Erythroblast (primary cell): ENCODE measurements at regions not wholly inside any gene's neighbourhood (a gene's known extent, or its start where the extent isn't known, plus 50 kb on each side); places are given as distances from the start of the nearest gene placed in this dataset.
A peak's percentile ranks its signal among the peaks of the same experiment; 100 is the strongest.
"Not testable (repeated sequence)": the region's sequence is repeated elsewhere in the genome, so short reads cannot be mapped to it uniquely, and the experiment has no call there.

Experiments used
- DNase-seq, 2 experiments: peaks; one replicate each; lab custom pipeline; 2025; lab: John Stamatoyannopoulos, UW

DNA sequence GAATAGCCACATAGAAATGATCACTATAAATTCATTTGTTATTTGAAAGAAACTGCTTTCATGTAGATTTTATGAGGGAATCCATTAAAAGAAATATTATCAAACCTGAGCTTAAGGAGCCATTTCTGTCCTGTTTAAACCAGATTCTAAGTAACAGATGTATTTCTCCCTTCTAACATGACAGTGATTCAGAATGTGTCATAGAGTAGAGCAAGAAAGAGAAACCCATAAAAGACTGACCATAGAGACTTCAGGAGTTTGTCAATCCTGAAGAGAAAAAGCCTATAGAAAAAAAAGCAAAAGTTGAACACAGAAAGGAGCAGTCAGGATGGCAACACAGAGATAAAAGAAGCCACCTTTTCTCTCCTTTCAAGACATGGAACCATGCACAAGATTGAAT lies 390.6 kb downstream of the PRIM2 start:
- not testable (repeated sequence) for DNase-seq

DNA sequence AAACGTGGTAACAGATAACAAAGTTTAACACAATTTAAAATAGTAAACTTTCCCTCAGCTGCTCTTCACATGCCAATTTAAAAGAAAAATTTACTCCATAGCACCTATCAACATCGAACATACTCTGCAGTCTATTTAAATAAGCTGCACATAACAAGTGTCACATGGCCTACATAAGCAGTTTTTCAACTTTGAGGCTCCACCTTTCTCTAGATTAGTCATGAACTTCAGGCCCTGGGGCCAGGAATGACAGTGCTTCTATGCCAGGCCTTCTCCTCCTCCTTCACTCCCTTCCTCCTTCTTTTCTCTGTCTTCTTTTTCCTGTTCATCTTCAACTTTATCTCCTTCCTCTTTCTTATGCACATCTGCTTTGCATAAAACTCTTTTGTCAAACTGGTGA lies 405.1 kb downstream of the PRIM2 start:
- DNase-seq, result not testable (repeated sequence)

DNA sequence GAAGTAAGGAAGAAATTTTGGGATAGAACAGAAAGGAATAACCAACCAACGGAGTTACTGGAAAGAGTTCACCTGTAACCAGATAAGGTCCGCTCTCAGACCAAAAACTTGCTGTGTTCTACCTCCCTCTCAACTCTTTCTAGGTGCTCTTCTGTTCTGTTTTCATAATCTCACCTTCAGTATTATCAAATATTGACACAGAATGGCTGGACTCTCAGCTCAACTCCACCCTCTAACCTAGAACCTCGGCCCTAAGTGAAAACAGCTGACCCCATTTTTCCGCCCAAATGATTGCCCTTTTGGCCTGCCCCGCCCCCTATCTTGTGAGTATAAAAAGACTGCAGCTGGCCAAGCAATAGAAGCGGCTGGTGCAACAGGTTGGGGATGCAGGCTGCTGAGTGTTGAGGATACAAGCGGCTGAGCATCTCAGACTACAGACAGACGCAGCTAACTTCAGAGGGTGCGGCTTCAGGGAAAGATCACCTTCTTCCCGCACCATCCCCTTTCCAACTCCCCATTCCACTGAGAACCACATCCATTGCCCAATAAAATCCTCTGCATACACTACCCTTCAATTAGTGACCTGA lies 406.5 kb downstream of the PRIM2 start:
- not testable (repeated sequence) for DNase-seq

- DNase-seq, result not testable (repeated sequence)
Measured at GRCh38 chr6:57729407-57729806, 412.0 kb downstream of the PRIM2 start.

DNA sequence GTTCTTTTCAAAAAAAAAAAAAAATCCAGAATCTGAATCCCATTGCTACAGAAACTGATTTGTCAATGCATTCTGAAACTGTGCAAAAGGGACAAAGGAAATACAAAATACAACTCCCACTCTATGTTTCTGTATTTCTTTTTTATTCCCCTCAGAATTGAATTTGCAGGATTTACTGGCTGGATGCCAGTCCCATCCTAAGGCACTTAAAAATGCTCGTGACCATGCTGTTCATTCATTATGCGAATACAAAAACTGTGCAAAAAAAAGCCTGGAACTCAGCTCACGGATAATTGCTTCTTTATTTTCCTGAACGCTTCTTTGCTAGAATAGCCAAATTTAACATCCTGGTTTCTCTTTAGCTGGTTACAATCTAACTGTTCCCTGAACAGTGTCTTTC lies 413.3 kb downstream of the PRIM2 start:
- DNase-seq, result not testable (repeated sequence)

- not testable (repeated sequence) for DNase-seq
Measured at GRCh38 chr6:57747716-57748115, 430.3 kb downstream of the PRIM2 start.

DNA sequence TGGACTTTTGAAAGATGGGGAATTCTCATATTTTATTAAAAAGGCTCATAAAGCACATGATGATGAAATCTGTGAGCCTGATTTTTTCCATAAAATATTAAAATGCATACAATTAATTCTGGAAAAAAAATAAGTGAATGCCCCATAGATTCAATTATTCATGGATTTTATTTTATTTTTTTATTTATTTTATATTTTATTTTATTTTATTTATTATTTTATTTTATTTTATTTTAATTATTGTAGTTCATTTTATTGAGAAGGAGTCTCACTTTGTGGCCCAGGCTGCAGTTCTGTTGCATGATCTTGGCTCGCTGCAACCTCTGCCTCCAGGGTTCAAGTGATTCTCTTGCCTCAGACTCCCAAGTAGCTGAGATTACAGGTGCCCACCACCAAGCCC lies 442.4 kb downstream of the PRIM2 start:
- DNase-seq, result not testable (repeated sequence)

- DNase-seq, result not testable (repeated sequence)
Measured at GRCh38 chr6:57792720-57793397, 475.4 kb downstream of the PRIM2 start.

- not testable (repeated sequence) for DNase-seq
Measured at GRCh38 chr6:57793398-57793762, 475.9 kb downstream of the PRIM2 start.

GRCh38 chr6:57799703-57800479 lies 482.5 kb downstream of the PRIM2 start:
- peak; percentile 18 to 19 for DNase-seq

DNA sequence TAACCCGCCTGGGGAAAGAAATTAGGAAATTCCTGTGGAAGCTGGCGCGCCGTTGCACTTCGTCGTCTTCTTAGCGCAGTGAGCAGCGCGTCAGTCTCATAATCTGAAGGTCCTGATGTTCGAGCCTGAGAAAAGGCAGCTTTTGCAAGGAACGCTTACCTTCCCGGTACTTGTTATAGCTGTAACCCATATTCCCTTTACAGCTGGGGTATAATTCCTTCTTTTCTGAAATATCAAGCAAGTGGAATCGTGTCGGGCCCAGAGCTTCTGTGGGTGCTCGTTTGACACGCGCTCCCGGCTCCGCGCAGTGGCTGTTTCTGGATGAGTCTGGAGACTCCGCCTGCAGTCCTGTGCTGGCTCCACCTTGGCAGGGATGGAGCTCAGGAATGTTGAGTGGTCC lies 491.2 kb downstream of the PRIM2 start:
- not testable (repeated sequence) for DNase-seq

DNA sequence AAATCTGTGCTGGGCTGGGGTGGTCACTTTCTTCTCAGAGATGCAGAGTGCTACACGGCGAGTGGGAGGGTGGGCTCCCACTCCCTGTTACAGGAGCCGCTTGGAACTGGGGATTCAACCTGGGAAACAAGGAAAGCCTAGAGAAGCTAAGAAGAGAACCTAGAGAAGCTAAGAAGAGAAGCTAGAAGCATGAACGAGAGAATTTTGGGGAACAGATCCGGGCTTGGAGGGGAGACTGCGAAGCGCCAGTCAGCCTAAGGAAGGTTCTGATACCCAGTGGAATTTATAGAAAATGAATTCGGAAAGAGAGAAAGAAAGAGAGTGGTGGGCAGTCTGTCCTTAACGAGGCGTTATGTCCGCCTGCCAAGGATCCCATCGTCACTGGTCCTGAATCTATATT lies 492.0 kb downstream of the PRIM2 start:
- DNase-seq, result not testable (repeated sequence)

DNA sequence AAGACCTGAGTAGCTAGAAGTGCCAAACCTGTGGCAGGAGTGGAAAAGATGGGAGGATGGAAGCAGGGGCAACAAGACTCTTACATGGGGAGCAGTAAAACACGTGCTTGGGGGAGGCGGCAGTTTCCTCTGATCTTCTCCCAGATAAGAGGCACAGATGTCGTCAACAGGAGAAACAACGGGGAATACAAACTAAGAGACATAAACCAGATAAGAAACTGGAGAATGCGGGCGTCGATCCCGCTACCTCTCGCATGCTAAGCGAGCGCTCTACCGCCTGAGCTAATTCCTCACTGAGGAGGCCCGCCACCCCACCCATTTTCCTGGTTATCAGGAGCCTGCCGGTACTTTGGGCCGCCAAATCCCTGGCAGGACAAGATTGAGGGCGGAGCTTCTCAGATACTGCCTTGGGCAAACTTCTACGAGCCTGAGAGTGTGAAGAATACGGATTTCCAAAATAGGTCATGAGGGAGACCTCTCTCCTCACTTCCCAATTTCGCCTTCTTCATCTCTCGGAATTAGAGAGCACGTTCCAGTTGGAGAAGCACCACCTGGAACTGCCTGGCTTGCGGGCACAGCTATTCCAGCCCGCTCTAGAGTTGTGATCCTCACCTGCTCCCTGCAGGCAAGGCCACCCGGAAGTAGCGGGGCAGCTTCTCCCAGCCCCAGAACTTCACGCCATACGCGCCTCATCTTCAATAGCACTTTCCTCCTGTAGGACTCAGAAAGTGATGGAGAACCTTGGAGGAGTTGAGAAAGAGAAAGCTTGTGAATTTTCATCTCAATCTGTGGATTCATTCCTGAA lies 496.0 kb downstream of the PRIM2 start:
- peak in 1 of 2 experiments; percentile 3 for DNase-seq

DNA sequence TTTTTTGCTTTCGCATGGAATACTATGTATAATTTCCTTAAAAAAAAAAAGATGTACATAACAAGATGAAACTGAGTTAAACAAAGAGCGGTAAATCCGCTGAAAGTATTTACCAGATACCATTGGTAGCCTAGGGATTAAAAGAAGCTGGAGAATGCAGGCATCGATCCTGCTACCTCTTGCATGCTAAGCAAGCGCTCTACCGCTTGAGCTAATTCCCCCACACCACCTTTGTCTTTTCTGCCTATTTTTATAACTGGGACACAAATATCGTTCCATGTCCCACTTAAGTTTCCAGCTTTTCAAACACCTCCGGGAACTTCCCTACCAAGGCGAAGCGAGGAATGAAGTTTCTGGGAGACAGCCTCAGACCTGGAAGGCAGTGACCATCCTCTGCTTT lies 498.4 kb downstream of the PRIM2 start:
- not testable (repeated sequence) for DNase-seq

- not testable (repeated sequence) for DNase-seq
Measured at GRCh38 chr6:57821325-57821724, 503.9 kb downstream of the PRIM2 start.

DNA sequence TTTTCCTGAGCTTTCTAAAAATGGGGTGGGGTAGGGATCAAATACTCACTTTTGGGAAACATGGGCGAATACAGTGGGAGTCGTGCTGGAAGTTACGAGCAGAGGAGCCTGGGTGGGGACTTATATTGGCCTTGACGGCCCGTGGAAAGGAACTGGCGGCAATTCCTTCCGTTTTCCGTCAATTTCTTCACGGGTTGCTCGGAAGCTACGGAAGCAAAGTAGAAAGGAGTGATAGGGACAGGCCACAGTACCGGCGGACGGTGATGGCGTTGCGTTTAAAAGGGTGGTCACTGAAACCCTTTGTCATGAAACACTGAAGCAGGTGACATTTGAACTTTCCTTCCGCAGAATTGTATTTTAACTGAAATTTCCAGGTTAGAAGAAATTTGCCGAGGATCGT lies 505.0 kb downstream of the PRIM2 start:
- not testable (repeated sequence) for DNase-seq
